Bronchial epithelial cell (primary cell): ENCODE measurements at regions not wholly inside any gene's neighbourhood (a gene's known extent, or its start where the extent isn't known, plus 50 kb on each side); places are given as distances from the start of the nearest gene placed in this dataset.

Source experiments
- DNase-seq: peaks from one replicate; pipeline ENCODE4 v3.0.0-alpha.2; 2010; ENCODE audit warnings: low read depth
- FAIRE-seq: peaks from 2 replicates; lab custom pipeline; 2011; peaks lifted over from hg19 to GRCh38; lab: Jason Lieb, UNC
- H3K27me3 ChIP-seq: 2 replicates; pipeline ENCODE4 v1.5.1; 2011; ENCODE audit warnings: low read length; ENCODE audit not compliant: control insufficient read depth, insufficient read depth
- H3K36me3 ChIP-seq: 2 replicates; pipeline ENCODE4 v1.5.1; 2011; ENCODE audit warnings: low read length; ENCODE audit not compliant: control insufficient read depth, insufficient read depth
- H3K4me3 ChIP-seq: 2 replicates; pipeline ENCODE4 v1.5.1; 2011; ENCODE audit warnings: mild to moderate bottlenecking, low read depth, low read length, control low read depth
- TF ChIP-seq, protein P1 (sequence below): IDR thresholded peaks from 2 replicates; pipeline ENCODE4 v1.5.1; 2011; ENCODE audit warnings: mild to moderate bottlenecking, moderate library complexity, low read length, control low read depth, inconsistent platforms; ENCODE audit not compliant: insufficient read depth, severe bottlenecking

DNA sequence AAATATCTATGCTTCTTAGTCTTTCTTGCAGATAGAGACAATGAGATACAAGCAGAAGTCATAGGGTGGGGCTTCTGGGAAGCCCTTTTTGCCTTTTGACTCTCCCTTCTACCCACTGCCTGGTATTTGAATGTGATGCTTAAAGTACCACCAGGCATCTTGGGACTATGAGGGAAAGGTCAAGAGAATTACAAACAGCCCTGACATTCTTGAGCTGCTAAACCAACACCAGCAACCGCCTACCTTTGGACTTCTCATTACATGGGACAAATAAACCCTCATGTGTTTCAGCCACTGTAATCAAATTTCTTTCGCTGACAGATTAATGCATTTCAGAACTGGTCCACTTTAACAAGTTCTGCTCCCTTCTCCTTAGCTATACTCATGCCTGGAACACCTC lies 112.8 kb downstream of the LUZP4 start:
- Histone ChIP-seq H3K36me3 (no peaks in the 10 kb centered on the region), H3K27me3 (no peaks in the 10 kb centered on the region), H3K4me3 (no peak overlapping the region)
- TF ChIP-seq, protein P1, sequence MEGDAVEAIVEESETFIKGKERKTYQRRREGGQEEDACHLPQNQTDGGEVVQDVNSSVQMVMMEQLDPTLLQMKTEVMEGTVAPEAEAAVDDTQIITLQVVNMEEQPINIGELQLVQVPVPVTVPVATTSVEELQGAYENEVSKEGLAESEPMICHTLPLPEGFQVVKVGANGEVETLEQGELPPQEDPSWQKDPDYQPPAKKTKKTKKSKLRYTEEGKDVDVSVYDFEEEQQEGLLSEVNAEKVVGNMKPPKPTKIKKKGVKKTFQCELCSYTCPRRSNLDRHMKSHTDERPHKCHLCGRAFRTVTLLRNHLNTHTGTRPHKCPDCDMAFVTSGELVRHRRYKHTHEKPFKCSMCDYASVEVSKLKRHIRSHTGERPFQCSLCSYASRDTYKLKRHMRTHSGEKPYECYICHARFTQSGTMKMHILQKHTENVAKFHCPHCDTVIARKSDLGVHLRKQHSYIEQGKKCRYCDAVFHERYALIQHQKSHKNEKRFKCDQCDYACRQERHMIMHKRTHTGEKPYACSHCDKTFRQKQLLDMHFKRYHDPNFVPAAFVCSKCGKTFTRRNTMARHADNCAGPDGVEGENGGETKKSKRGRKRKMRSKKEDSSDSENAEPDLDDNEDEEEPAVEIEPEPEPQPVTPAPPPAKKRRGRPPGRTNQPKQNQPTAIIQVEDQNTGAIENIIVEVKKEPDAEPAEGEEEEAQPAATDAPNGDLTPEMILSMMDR: no peak
- FAIRE-seq: no peak
- DNase-seq: no peak

DNA sequence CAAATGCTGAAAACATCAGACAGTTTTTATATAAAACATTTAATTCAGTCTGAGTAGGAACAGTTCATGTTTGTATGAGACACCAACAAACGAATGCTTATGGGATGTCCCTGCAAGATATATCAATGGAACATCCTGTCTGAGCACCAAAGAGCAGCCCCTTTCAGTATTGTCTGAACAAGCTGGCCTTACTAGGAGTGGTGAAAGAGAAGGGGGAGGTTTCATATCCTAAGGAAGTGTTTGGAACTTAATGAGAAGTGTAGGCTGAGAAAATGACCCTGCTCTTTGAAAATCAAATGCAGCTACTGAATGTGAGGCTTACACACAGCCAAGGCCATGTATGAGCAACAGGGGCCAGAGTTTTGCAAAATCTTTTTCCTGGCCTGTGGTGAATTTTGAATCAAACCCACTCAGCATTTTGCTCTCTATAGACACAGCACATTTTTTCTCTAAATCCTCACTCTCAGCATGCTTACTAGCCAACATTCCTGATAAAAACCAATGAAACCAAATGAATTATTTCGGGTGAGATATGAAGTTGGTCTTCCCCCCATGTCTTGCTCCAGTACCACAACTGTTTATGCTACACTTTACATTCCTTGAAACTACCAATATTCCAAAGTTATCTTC lies 119.4 kb downstream of the LUZP4 start:
- no peaks in the 10 kb centered on the region for H3K36me3 ChIP-seq
- H3K4me3 ChIP-seq: no peak overlapping the region
- DNase-seq: no peak
- no peak for FAIRE-seq
- H3K27me3 ChIP-seq: no peaks in the 10 kb centered on the region
- TF ChIP-seq, protein P1: no peak

DNA sequence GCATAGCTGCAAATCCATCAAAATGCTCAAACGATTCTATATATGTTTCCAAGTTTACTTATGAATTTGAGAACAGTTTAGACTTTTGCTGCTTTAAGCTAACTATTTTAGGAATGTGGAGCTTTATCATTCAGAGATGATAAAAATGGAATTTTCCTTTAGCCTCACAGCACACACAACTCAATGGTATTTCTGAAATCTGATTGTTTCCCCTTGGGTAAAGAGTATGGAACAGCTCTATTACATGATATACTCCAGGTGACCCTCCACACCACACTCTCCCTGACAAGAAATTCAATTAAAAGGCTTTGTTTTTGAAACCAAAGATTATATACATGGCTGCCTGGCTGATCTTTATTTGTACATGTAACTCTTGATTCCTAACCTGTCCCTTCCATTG lies 120.0 kb downstream of the LUZP4 start:
- Histone ChIP-seq H3K36me3 (no peaks in the 10 kb centered on the region), H3K27me3 (no peaks in the 10 kb centered on the region), H3K4me3 (no peak overlapping the region)
- DNase-seq (no peak), FAIRE-seq (no peak)
- TF ChIP-seq, protein P1: no peak

DNA sequence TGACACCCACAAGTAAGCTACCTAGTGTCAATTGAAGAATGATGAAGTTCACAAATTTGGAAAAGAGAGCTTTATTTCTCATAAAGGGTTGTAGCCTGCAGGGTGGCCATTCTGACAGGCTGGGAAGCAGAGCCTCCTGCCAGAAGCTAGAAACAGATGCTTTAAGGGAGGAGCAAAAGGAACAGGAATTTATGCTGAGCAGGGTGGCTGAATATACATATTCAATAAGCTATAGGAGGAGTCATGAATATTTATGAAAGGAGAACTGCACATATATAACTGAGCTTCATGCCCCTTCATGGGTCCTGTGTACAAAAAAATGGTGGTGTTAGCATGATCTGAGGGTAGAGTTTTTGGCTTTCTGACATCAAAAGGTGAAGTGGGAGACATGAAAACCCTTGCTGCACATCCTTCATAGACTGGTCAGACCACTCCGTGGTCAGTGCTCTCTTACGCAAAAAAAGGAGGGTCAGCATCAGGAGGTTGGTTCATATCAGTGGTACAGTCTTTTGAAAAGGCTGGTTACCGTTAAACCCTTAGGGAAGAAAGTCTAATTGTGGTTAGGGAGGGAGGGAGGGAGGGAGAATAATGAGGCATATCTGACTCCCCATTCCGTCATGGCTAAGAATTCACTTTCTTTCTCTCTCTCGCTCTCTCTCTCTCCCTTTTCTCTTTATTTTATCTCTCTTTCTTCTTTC lies 121.4 kb downstream of the LUZP4 start:
- DNase-seq (no peak), FAIRE-seq (no peak)
- TF ChIP-seq, protein P1: no peak
- H3K4me3 ChIP-seq: no peak overlapping the region
- no peaks in the 10 kb centered on the region for H3K27me3 ChIP-seq
- H3K36me3 ChIP-seq: no peaks in the 10 kb centered on the region

DNA sequence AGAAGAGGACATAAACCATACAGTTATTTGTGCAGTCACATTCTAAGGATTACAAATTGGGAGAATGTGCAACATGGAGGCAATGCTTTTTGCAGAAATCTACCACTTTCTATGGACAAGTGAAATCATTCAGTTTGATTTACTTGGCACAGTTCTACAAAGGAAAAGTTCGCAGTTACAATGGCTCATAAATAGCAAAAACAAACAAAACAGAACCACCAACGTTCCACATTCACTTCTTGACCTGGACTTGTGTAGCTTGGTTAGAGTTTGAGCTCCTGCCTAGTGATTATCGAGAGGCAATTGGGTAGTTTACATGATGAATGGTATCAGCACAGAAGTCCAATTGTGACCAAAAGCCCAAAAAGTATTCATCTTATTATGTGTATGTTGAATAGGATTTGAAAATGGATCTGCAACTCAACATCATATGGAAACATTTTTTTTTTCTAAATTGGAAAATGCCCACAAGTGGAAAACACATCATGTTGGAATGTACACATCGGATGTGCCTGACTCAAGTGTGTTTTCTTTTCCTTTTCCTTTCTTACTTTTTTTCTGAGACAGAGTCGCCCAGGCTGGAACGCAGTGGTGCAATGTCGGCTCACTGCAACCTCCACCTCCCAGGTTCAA lies 123.8 kb downstream of the LUZP4 start:
- TF ChIP-seq, protein P1: no peak
- H3K4me3 ChIP-seq: no peak overlapping the region
- DNase-seq: no peak
- no peaks in the 10 kb centered on the region for H3K27me3 ChIP-seq
- FAIRE-seq: no peak
- H3K36me3 ChIP-seq: no peaks in the 10 kb centered on the region
